Activated naive CD4-positive, alpha-beta T cell treated with anti-CD3 and anti-CD28 coated beads, Interleukin-2, amount 50 U/mL, for 72 hours (primary cell): ENCODE measurements at regions not wholly inside any gene's neighbourhood (a gene's known extent, or its start where the extent isn't known, plus 50 kb on each side); places are given as distances from the start of the nearest gene placed in this dataset.

Experiments used
- ATAC-seq, 2 donors: fragments of 150-1000 bp; cut with Tn5 transposase; 2 replicates each; pipeline ENCODE4 v1.10.0; 2021; ENCODE audit warnings: mild to moderate bottlenecking in 2 of 2, moderate library complexity in 2 of 2
- DNase-seq, 2 donors: peaks; one replicate each; pipeline ENCODE4 v3.0.0; 2021 to 2022; ENCODE audit warnings: low spot score in 2 of 2
- H3K27ac Mint-ChIP-seq, 2 donors: one replicate each; pipeline ENCODE4 v1.8.0; 2022; ENCODE audit warnings: mild to moderate bottlenecking in 2 of 2, mixed read lengths in 2 of 2
- H3K36me3 Mint-ChIP-seq, 2 donors: one replicate each; pipeline ENCODE4 v1.8.0; 2022; ENCODE audit warnings: mixed read lengths in 2 of 2
- H3K9me3 Mint-ChIP-seq, 2 donors: one replicate each; pipeline ENCODE4 v1.8.0; 2022; ENCODE audit warnings: mixed read lengths in 2 of 2

GRCh38 chr10:108716352-108716751 is 1207.0 kb downstream of the XPNPEP1 start:
- DNase-seq (no peak), ATAC-seq (no peak)
- H3K9me3 Mint-ChIP-seq, result peaks cover 37 to 38% of the 10 kb centered on the region in 2 donors
- peaks cover 6 to 18% of the 10 kb centered on the region in 2 donors for H3K36me3 Mint-ChIP-seq
- H3K27ac Mint-ChIP-seq, result no peak overlapping the region

- H3K9me3 Mint-ChIP-seq, result peaks cover 29 to 35% of the 10 kb centered on the region in 2 donors
- no peak overlapping the region for H3K27ac Mint-ChIP-seq
- no peak for ATAC-seq
- DNase-seq, result no peak
- H3K36me3 Mint-ChIP-seq, result peaks cover 6 to 13% of the 10 kb centered on the region in 2 donors
These were observed 1213.2 kb downstream of the XPNPEP1 start for GRCh38 chr10:108709927-108710722.

- H3K27ac Mint-ChIP-seq, result no peak overlapping the region
- no peak for ATAC-seq
These were observed 1214.9 kb downstream of the XPNPEP1 start for GRCh38 chr10:108708363-108708762.

GRCh38 chr10:108696792-108697477 is 1226.4 kb downstream of the XPNPEP1 start:
- no peak for DNase-seq
- no peak overlapping the region for H3K27ac Mint-ChIP-seq
- ATAC-seq, result peak in 1 of 2 donors; percentile 67
- peaks cover 16 to 17% of the 10 kb centered on the region in 2 donors for H3K9me3 Mint-ChIP-seq
- peaks cover 0 to 12% of the 10 kb centered on the region in 2 donors for H3K36me3 Mint-ChIP-seq

More at GRCh38 chr10:108708363-108708762, 1214.9 kb downstream of the XPNPEP1 start:
- no peak for DNase-seq
- peaks cover 6 to 8% of the 10 kb centered on the region in 2 donors for H3K36me3 Mint-ChIP-seq
- H3K9me3 Mint-ChIP-seq, result peaks cover 24 to 25% of the 10 kb centered on the region in 2 donors

GRCh38 chr10:108691126-108691525 is 1232.2 kb downstream of the XPNPEP1 start:
- no peak for DNase-seq
- no peak overlapping the region for H3K27ac Mint-ChIP-seq
- peaks cover 0 to 12% of the 10 kb centered on the region in 2 donors for H3K36me3 Mint-ChIP-seq
- ATAC-seq, result no peak
- H3K9me3 Mint-ChIP-seq, result peaks cover 8 to 15% of the 10 kb centered on the region in 2 donors

GRCh38 chr10:108690530-108690929 is 1232.8 kb downstream of the XPNPEP1 start:
- H3K9me3 Mint-ChIP-seq, result peaks cover 13 to 15% of the 10 kb centered on the region in 2 donors
- H3K27ac Mint-ChIP-seq, result no peak overlapping the region
- H3K36me3 Mint-ChIP-seq, result peaks cover 0 to 12% of the 10 kb centered on the region in 2 donors
- ATAC-seq, result no peak
- DNase-seq, result no peak

- H3K9me3 Mint-ChIP-seq, result peaks cover 10 to 11% of the 10 kb centered on the region in 2 donors
- no peak overlapping the region for H3K27ac Mint-ChIP-seq
- peaks cover 0 to 8% of the 10 kb centered on the region in 2 donors for H3K36me3 Mint-ChIP-seq
- DNase-seq (no peak), ATAC-seq (no peak)
These were observed 1233.4 kb downstream of the XPNPEP1 start for GRCh38 chr10:108689891-108690290.

- Mint-ChIP-seq H3K27ac (no peak overlapping the region), H3K36me3 (no peaks in the 10 kb centered on the region), H3K9me3 (peaks cover 4 to 10% of the 10 kb centered on the region in 2 donors)
- DNase-seq, result no peak
- ATAC-seq, result no peak
These were observed 1235.0 kb downstream of the XPNPEP1 start for GRCh38 chr10:108688314-108688713.

GRCh38 chr10:108685863-108686531 is 1237.3 kb downstream of the XPNPEP1 start:
- no peak for ATAC-seq
- H3K27ac Mint-ChIP-seq, result no peak overlapping the region
- peaks cover 4 to 13% of the 10 kb centered on the region in 2 donors for H3K9me3 Mint-ChIP-seq
- no peaks in the 10 kb centered on the region for H3K36me3 Mint-ChIP-seq
- no peak for DNase-seq

GRCh38 chr10:108684431-108684830 is 1238.9 kb downstream of the XPNPEP1 start:
- ATAC-seq, result no peak
- no peak for DNase-seq
- Mint-ChIP-seq H3K27ac (no peak overlapping the region), H3K36me3 (no peaks in the 10 kb centered on the region), H3K9me3 (peaks cover 4 to 13% of the 10 kb centered on the region in 2 donors)

GRCh38 chr10:108673741-108674140 is 1249.6 kb downstream of the XPNPEP1 start:
- ATAC-seq (no peak), DNase-seq (no peak)
- peaks cover 7 to 16% of the 10 kb centered on the region in 2 donors for H3K9me3 Mint-ChIP-seq
- no peak overlapping the region for H3K27ac Mint-ChIP-seq
- no peaks in the 10 kb centered on the region for H3K36me3 Mint-ChIP-seq

GRCh38 chr10:108663587-108663986 is 1259.7 kb downstream of the XPNPEP1 start:
- DNase-seq (no peak), ATAC-seq (no peak)
- Mint-ChIP-seq H3K27ac (no peak overlapping the region), H3K9me3 (peaks cover 5 to 9% of the 10 kb centered on the region in 2 donors), H3K36me3 (no peaks in the 10 kb centered on the region)

GRCh38 chr10:108662975-108663374 is 1260.3 kb downstream of the XPNPEP1 start:
- no peak for DNase-seq
- Mint-ChIP-seq H3K9me3 (peaks cover 5 to 9% of the 10 kb centered on the region in 2 donors), H3K27ac (no peak overlapping the region), H3K36me3 (no peaks in the 10 kb centered on the region)
- ATAC-seq, result no peak

- no peaks in the 10 kb centered on the region for H3K36me3 Mint-ChIP-seq
- peaks cover 13% of the 10 kb centered on the region in 2 donors for H3K9me3 Mint-ChIP-seq
- DNase-seq, result no peak
- no peak for ATAC-seq
- H3K27ac Mint-ChIP-seq, result no peak overlapping the region
These were observed 1268.3 kb downstream of the XPNPEP1 start for GRCh38 chr10:108655057-108655456.

- no peak for ATAC-seq
- no peak for DNase-seq
- Mint-ChIP-seq H3K27ac (no peak overlapping the region), H3K9me3 (peaks cover 8 to 10% of the 10 kb centered on the region in 2 donors), H3K36me3 (no peaks in the 10 kb centered on the region)
These were observed 1269.8 kb downstream of the XPNPEP1 start for GRCh38 chr10:108653531-108653930.

GRCh38 chr10:108639010-108639409 is 1284.3 kb downstream of the XPNPEP1 start:
- no peaks in the 10 kb centered on the region for H3K36me3 Mint-ChIP-seq

GRCh38 chr10:108638225-108638624 is 1285.1 kb downstream of the XPNPEP1 start:
- peaks cover 21 to 24% of the 10 kb centered on the region in 2 donors for H3K9me3 Mint-ChIP-seq
- H3K27ac Mint-ChIP-seq, result no peak overlapping the region
- no peak for DNase-seq
- no peaks in the 10 kb centered on the region for H3K36me3 Mint-ChIP-seq
- ATAC-seq, result no peak

More at GRCh38 chr10:108639010-108639409, 1284.3 kb downstream of the XPNPEP1 start:
- H3K9me3 Mint-ChIP-seq, result peaks cover 19 to 21% of the 10 kb centered on the region in 2 donors
- DNase-seq (no peak), ATAC-seq (no peak)
- H3K27ac Mint-ChIP-seq, result no peak overlapping the region
